ENCODE measurements at regions not wholly inside any gene's neighbourhood (a gene's known extent, or its start where the extent isn't known, plus 50 kb on each side); places are given as distances from the start of the nearest gene placed in this dataset.

DNA sequence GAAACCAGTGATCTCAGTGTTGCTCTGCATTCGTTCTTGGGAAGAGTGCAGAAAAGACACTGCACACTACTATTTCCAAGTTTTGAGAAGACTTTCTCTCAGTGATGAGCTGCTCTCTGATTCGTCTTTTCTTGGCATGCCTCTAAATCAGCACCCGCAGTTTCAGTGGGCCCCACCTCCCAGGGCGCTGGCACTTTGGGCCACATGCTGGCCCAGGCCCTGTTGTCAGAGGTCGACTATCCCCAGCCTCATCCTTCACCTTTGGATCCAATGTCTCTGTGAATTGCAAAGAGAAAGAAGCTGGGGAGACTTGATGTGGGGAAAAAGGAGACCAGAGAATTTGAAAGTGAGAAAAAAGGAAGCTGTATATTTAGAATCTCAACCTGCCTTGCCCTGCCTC, 644.1 kb upstream of the PITX2 start:
- no peak overlapping the region for H3K27ac Mint-ChIP-seq
- DNase-seq (ENCODE audit: low spot score in 2 of 2, unreplicated experiment in 2 of 2), result no peak
- no peak overlapping the region for H3K4me3 Mint-ChIP-seq
- H3K27me3 Mint-ChIP-seq (ENCODE audit: low read depth), result no peaks in the 10 kb centered on the region
- H3K36me3 Mint-ChIP-seq, result no peaks in the 10 kb centered on the region
- no peaks in the 10 kb centered on the region for H3K9me3 Mint-ChIP-seq
- TF ChIP-seq, protein P1, sequence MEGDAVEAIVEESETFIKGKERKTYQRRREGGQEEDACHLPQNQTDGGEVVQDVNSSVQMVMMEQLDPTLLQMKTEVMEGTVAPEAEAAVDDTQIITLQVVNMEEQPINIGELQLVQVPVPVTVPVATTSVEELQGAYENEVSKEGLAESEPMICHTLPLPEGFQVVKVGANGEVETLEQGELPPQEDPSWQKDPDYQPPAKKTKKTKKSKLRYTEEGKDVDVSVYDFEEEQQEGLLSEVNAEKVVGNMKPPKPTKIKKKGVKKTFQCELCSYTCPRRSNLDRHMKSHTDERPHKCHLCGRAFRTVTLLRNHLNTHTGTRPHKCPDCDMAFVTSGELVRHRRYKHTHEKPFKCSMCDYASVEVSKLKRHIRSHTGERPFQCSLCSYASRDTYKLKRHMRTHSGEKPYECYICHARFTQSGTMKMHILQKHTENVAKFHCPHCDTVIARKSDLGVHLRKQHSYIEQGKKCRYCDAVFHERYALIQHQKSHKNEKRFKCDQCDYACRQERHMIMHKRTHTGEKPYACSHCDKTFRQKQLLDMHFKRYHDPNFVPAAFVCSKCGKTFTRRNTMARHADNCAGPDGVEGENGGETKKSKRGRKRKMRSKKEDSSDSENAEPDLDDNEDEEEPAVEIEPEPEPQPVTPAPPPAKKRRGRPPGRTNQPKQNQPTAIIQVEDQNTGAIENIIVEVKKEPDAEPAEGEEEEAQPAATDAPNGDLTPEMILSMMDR (IDR thresholded peaks at IDR 0.05; ENCODE audit: unreplicated experiment), result no peak
- peaks cover 49% of the 10 kb centered on the region for H3K4me1 Mint-ChIP-seq

DNA sequence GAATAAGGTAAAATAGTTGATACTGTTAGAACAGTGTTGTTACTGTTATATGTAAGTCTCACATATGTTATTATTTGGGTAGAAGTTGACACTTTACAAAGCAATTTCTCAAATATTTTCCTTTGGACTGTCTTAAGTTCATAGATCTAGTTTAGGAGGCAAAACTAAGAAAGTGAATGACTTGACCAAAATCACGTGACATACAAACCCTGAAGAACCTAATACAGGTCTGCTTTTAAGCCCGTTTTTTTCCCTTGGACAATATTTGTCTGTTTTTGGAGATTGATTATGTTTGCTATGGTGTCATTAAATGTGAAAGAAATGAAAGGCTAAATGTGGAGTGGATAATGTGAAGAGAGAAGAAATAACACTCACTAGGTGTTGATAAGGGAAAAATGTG, 644.9 kb upstream of the PITX2 start:
- H3K4me3 Mint-ChIP-seq, result no peak overlapping the region
- no peaks in the 10 kb centered on the region for H3K36me3 Mint-ChIP-seq
- no peaks in the 10 kb centered on the region for H3K27me3 Mint-ChIP-seq (ENCODE audit: low read depth)
- no peak for DNase-seq (ENCODE audit: low spot score in 2 of 2, unreplicated experiment in 2 of 2)
- no peaks in the 10 kb centered on the region for H3K9me3 Mint-ChIP-seq
- H3K27ac Mint-ChIP-seq, result no peak overlapping the region
- H3K4me1 Mint-ChIP-seq, result peaks cover 47% of the 10 kb centered on the region
- TF ChIP-seq, protein P1 (IDR thresholded peaks at IDR 0.05; ENCODE audit: unreplicated experiment), result no peak

DNA sequence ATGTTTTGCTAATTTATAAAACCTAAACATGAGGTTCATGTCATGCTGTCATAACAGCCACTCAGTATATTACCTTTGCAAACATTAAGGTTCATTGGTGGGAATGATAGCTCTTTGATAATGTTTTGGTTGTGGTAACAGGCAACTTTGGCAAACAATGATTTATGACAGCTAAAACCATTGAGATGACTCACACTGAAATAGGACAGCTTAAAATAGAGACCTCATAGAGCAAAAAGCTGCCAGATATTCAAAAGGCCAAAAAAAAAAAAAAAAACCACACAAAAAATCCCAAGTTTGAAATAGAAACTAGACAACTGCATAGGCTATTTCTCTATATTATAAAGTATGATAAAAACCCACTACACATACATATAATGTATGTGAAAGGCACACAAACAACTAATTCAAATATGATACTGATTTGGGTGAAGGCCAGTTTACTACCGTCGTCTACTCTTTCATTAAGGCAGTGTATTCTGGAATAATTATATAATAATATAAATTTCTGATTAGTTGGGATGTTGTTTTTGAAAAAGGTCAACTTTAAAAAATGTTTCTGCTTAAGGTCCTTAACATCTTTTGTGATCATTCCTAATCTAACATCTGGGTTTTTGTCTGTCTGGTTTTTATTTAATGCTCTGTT, 646.0 kb upstream of the PITX2 start:
- H3K4me3 Mint-ChIP-seq, result no peak overlapping the region
- no peak for DNase-seq (ENCODE audit: low spot score in 2 of 2, unreplicated experiment in 2 of 2)

DNA sequence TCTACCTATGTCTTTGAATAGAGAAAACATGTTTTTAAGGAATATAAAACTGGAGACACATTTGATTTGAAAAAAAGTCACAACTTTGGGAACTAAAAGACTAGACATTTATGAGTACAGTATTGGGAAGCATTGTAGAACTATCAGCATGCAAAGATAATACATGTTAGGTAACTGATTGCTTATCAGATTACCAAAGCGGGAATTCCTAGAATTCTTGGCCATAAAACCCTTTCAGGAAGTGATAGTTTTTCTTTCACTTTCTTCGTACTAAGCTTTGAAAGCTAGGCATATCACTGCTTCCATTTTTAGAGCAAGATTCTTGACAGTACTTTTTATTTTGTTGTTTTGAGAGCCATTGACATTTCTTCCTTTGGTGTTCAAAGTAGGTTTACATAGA, 646.6 kb upstream of the PITX2 start:
- Mint-ChIP-seq H3K27ac (peak overlapping the region; percentile 84), H3K27me3 (ENCODE audit: low read depth) (no peaks in the 10 kb centered on the region), H3K4me1 (peaks cover 36% of the 10 kb centered on the region), H3K4me3 (no peak overlapping the region), H3K36me3 (no peaks in the 10 kb centered on the region), H3K9me3 (no peaks in the 10 kb centered on the region)
- DNase-seq (ENCODE audit: low spot score in 2 of 2, unreplicated experiment in 2 of 2), result no peak
- TF ChIP-seq, protein P1 (IDR thresholded peaks at IDR 0.05; ENCODE audit: unreplicated experiment), result no peak

More for the DNA sequence above, 646.0 kb upstream of the PITX2 start:
- H3K27ac Mint-ChIP-seq, result peak overlapping the region; percentile 84
- H3K36me3 Mint-ChIP-seq, result no peaks in the 10 kb centered on the region
- H3K9me3 Mint-ChIP-seq, result no peaks in the 10 kb centered on the region
- no peaks in the 10 kb centered on the region for H3K27me3 Mint-ChIP-seq (ENCODE audit: low read depth)
- TF ChIP-seq, protein P1 (IDR thresholded peaks at IDR 0.05; ENCODE audit: unreplicated experiment), result no peak
- peaks cover 40% of the 10 kb centered on the region for H3K4me1 Mint-ChIP-seq

DNA sequence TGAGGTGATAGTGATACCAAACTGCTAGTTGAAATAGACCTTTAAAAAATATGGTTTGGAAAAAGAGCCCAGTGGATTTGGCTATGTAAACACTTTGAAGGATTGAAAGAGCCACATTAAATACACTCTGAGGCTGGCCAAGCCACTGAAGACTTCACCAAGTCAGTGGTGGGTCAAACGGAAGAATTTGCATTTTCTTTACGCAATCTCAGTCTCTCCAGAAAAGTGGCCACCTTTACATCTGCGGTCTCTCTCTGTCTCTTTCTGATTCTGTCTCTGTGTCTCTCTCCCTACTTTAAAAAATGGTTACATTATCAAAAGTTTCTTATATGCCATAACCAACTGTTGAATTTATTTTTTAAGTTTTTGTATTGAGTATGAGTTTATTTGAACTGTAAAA, 651.2 kb upstream of the PITX2 start:
- TF ChIP-seq, protein P1 (IDR thresholded peaks at IDR 0.05; ENCODE audit: unreplicated experiment), result no peak
- peaks cover 14% of the 10 kb centered on the region for H3K9me3 Mint-ChIP-seq
- no peaks in the 10 kb centered on the region for H3K27me3 Mint-ChIP-seq (ENCODE audit: low read depth)
- peaks cover 19% of the 10 kb centered on the region for H3K4me1 Mint-ChIP-seq
- no peak overlapping the region for H3K4me3 Mint-ChIP-seq
- H3K36me3 Mint-ChIP-seq, result no peaks in the 10 kb centered on the region
- no peak overlapping the region for H3K27ac Mint-ChIP-seq
- no peak for DNase-seq (ENCODE audit: low spot score in 2 of 2, unreplicated experiment in 2 of 2)

DNA sequence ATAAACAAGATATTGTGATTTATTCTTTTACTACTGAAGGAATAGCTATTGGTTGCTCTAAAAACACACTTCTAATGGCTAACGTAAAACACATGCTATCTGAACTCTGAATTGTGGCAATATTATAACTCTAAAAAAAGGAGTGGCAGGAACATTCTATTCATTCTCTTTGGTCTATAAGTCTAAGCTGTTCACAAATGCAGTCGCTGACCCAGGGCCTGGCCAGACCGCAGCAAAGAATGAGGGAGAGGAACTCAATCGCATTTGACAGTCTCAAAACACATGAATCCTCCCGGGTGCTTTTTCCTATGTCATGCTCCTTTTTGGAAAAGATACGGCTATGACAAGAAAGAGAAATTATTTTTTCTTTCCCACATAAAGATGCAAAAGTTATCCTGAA, 651.6 kb upstream of the PITX2 start:
- Mint-ChIP-seq H3K27me3 (ENCODE audit: low read depth) (no peaks in the 10 kb centered on the region), H3K27ac (peak overlapping the region; percentile 14), H3K4me3 (no peak overlapping the region), H3K4me1 (peaks cover 16% of the 10 kb centered on the region), H3K36me3 (no peaks in the 10 kb centered on the region), H3K9me3 (peaks cover 14% of the 10 kb centered on the region)
- TF ChIP-seq, protein P1 (IDR thresholded peaks at IDR 0.05; ENCODE audit: unreplicated experiment), result no peak
- DNase-seq (ENCODE audit: low spot score in 2 of 2, unreplicated experiment in 2 of 2), result no peak
